Activated CD8-positive, alpha-beta memory T cell treated with anti-CD3 and anti-CD28 coated beads, Interleukin-2, amount 50 U/mL, for 4 hours (primary cell): ENCODE measurements at regions not wholly inside any gene's neighbourhood (a gene's known extent, or its start where the extent isn't known, plus 50 kb on each side); places are given as distances from the start of the nearest gene placed in this dataset.
"Not testable (repeated sequence)": the region's sequence is repeated elsewhere in the genome, so short reads cannot be mapped to it uniquely, and the experiment has no call there.

Source experiments
- DNase-seq: peaks from one replicate; pipeline ENCODE4 v3.0.0-alpha.2; 2020

- DNase-seq, result peak; percentile 32
These were observed 1609.3 kb downstream of the SPATA31A7 start for GRCh38 chr9:62798884-62799850.

- DNase-seq, result peak; percentile 32
These were observed 1610.1 kb downstream of the SPATA31A7 start for GRCh38 chr9:62799851-62800371.

GRCh38 chr9:62800451-62801371, 1610.9 kb downstream of the SPATA31A7 start:
- not testable (repeated sequence) for DNase-seq

GRCh38 chr9:62801372-62801811, 1611.6 kb downstream of the SPATA31A7 start:
- DNase-seq, result not testable (repeated sequence)

- peak; percentile 75 for DNase-seq
These were observed 1612.3 kb downstream of the SPATA31A7 start for GRCh38 chr9:62801961-62802718.

- DNase-seq, result not testable (repeated sequence)
These were observed 1612.9 kb downstream of the SPATA31A7 start for GRCh38 chr9:62802719-62803079.

- not testable (repeated sequence) for DNase-seq
These were observed 1613.3 kb downstream of the SPATA31A7 start for GRCh38 chr9:62803099-62803498.

GRCh38 chr9:62804314-62804713, 1614.5 kb downstream of the SPATA31A7 start:
- not testable (repeated sequence) for DNase-seq

DNA sequence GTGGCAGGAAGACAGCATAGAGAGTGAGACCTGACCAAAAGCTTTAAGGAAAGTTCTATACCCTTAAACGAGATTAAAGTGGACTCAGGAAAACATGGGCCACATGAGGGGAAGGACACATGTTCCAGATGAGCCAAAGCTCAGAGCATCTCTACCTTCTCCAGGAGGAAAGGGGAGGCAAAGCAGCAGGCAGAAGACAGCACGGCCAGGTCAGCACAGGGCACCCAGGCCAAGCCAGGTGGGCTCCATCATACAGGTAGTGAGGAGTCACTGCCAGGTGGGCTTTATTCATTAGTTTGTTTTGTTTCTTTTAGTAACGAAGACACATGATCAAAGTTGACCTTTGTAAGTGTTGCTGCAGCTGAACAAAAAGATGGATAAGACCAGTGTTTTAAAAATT, 1617.6 kb downstream of the SPATA31A7 start:
- not testable (repeated sequence) for DNase-seq

- not testable (repeated sequence) for DNase-seq
These were observed 1618.2 kb downstream of the SPATA31A7 start for GRCh38 chr9:62808081-62808480.

- DNase-seq, result not testable (repeated sequence)
These were observed 1620.5 kb downstream of the SPATA31A7 start for GRCh38 chr9:62810318-62810717.

- not testable (repeated sequence) for DNase-seq
These were observed 1621.0 kb downstream of the SPATA31A7 start for GRCh38 chr9:62810811-62811315.

DNA sequence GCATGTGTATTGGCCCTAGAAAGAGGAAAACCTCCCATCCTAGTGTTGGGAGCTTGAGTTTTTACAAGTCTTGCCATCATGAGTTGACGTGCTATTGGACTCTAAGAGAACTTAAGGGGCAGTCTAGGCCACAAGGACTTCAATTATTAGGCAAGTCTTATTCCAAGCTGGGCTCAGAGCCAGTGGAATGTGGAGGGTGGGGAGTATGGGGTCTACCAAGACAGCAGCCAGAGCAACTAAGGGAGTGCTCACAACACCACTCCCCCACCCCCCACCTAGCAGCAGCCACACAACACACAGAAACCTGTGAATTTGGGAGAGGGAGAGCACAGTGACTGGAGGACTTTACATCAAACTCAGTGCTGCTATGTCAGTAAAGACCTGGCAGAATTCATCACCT, 1625.6 kb downstream of the SPATA31A7 start:
- DNase-seq, result not testable (repeated sequence)

DNA sequence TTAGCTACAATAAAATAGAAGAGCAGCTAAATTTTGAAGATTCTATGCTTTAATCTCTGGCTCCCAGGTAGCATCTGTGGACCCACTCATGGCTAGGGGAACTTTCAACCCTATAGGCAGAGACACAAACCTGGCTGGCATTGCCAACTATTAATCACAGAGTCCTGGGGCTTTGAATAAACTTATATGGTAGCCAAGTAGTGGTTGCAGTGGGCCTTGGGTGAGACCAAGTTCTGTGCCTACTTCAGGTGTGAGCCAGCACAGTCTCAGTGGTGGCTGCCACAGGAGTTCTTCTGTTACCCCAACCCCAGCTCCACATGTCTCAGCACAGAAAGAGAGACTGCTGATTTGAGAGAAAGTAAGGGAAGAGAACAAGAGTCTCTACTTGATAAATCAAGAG, 1626.5 kb downstream of the SPATA31A7 start:
- DNase-seq, result not testable (repeated sequence)

DNA sequence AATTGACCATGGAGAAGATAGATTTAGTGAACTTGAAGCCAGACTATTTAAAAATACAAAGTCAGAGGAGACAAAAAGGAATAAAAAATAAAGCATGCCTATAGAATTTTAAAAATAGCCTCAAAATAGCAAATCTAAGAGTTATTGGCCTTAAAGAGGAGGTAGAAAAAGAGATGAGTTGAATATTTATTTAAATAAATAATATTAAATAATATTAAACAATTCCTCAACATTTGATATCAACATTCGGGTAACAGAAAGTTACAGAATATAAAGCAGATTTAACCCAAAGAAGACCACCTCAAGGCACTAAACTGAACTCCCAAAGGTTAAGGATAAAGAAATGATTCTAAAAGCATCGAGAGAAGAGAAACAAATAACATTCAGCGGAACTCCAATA, 1627.4 kb downstream of the SPATA31A7 start:
- not testable (repeated sequence) for DNase-seq

- not testable (repeated sequence) for DNase-seq
These were observed 1632.3 kb downstream of the SPATA31A7 start for GRCh38 chr9:62822185-62822584.

DNA sequence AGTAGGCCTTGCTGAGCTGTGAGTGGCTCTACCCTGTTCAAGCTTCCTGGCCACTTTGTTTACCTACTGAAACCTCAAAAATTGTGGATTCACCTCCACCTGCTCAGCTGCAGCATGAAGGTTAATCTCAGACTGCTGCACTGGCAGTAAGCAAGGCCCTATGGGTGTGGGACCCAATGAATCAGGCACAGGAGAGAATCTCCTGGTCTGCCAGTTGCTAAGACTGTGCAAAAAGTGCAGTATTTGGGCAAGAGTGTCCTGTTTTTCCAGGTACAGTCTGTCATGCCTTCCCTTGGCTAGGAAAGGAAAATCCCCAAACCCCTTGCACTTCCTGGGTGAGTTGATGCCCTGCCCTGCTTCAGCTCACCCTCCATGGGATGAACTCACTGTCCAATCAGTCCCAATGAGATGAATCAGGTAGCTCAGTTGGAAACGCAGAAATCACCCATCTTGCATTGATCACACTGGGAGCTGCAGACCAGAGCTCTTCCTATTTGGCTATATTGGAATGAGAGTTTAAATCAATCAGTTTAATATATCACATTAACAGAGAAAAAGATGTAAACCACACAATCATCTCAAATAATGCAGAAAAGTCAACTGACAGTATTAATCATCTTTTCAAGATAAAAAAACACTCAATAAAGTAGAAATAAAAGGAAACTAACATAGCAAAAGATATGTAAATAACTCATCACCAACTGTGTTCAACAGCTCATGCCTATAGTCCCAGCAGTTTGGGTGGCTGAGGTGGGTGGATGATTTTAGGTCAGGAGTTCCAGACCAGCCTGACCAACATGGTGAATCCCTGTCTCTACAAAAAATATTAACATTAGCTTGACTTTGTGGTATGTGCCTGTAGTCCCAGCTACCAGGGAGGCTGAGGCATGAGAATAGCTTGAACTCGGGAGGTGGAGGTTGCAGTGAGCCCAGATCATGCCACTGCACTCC, 1638.4 kb downstream of the SPATA31A7 start:
- not testable (repeated sequence) for DNase-seq

DNA sequence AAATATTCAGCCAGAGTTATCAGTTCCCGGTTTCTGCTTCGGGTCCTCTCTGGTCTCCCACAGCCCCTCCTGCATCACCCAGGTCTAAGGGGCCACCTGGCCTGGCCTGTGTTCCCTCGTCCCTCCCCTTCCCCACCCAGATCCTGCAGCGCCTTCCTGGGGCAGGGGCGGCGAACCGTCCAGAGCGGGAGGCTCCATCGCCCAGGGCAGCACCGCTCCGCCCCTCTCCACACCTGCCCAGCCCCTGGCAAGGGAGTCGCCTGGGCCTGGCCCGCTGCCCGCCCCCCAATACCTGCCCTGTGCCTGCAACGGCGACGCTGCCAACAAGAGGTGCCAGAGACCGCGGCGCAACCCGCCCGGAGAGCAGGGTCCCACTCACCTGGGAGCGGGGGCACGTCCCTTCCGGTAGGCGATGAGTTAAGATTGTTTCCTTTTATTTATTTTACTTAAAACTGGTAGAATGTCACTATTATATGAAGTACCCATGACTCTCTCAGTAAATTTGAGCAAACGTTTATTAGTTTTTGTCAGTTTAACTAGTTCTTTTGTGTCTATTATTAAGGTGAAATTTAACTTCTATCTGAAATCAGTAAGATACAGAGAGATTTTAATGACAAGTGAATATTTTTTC, 1641.1 kb downstream of the SPATA31A7 start:
- not testable (repeated sequence) for DNase-seq

DNA sequence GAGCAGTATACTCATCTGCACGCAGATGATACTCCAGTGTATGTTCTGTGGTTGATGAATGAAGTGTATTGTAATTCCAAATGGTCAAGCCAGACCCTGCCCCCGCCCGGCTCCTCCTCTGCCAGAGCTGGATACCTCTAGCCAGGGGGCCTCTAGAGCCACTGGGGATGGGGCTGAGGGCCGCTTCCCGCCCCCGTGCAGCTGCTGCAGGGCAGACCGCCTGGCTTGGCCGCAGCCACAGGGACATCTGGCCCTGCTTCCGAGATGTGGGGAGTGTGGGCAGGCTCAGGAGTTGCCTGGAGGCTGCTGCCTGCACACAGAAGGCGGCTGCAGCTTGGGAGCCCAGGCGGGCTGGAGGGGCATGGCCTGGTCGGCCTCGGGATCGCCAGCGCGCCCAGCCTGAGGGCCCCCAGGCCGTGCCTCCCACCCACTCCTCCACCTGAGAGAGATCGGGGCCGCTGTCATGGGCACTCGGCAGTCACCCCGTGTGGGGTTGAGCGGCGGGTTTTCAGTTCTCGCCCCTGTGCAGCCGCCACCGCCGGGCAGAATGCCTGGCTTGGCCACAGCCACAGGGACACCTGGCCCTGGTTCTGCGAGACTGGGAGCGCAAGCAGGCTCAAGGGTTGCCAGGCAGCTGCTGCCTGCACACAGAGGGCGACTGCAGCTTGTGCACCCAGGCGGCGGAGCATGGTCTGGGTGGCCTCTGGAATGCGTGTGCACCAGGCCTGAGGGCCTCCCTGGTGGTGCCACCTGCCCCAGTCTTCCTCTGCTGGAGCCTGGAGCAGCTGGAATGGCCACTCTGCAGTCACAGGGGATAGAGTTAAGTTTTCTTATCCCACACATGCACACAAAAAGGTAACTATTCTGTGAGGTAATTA, 1643.7 kb downstream of the SPATA31A7 start:
- DNase-seq, result not testable (repeated sequence)
